Kidney (tissue), 13 donors: ENCODE measurements at regions not wholly inside any gene's neighbourhood (a gene's known extent, or its start where the extent isn't known, plus 50 kb on each side); places are given as distances from the start of the nearest gene placed in this dataset.
A peak's percentile ranks its signal among the peaks of the same experiment; 100 is the strongest.

Experiments used
- DNase-seq, 5 donors: peaks; one replicate each; pipeline ENCODE4 v3.0.0-alpha.2; 2013 to 2020
- FAIRE-seq: peaks from 2 replicates; lab custom pipeline; 2012; peaks lifted over from hg19 to GRCh38; lab: Jason Lieb, UNC
- H3K27ac ChIP-seq, 2 donors: one replicate each; pipeline ENCODE4 v1.7.0; 2013; ENCODE audit warnings: low read depth in 2 of 2, low read length in 2 of 2, inconsistent platforms in 1 of 2
- H3K27me3 ChIP-seq: one replicate; pipeline ENCODE4 v1.7.1; 2013; ENCODE audit warnings: low read length, inconsistent platforms; ENCODE audit not compliant: control insufficient read depth, insufficient read depth
- H3K36me3 ChIP-seq, 3 donors: one replicate each; pipeline versions ENCODE4 v1.7.0 to v1.7.1; 2013; ENCODE audit warnings: low read length in 3 of 3, control low read depth in 1 of 3, inconsistent platforms in 1 of 3; ENCODE audit not compliant: insufficient read depth in 3 of 3, control insufficient read depth in 2 of 3
- H3K4me1 ChIP-seq, 3 donors: one replicate each; pipeline versions ENCODE4 v1.7.0 to v1.7.1; 2013; ENCODE audit warnings: low read length in 3 of 3, inconsistent platforms in 1 of 3, low read depth in 1 of 3; ENCODE audit not compliant: control insufficient read depth in 2 of 3, insufficient read depth in 2 of 3
- H3K4me3 ChIP-seq, 3 donors: one replicate each; pipeline versions ENCODE4 v1.7.0 to v1.8.1; 2013; ENCODE audit warnings: low read length in 3 of 3, control low read depth in 1 of 3, inconsistent platforms in 1 of 3
- H3K9ac ChIP-seq, 3 donors: one replicate each; pipeline versions ENCODE4 v1.7.0 to v1.7.1; 2013; ENCODE audit warnings: low read length in 3 of 3, control low read depth in 1 of 3, inconsistent platforms in 1 of 3
- H3K9me3 ChIP-seq, 3 donors: one replicate each; pipeline versions ENCODE4 v1.7.0 to v1.7.1; 2013; ENCODE audit warnings: low read length in 3 of 3, control low read depth in 1 of 3, inconsistent platforms in 1 of 3; ENCODE audit not compliant: control insufficient read depth in 2 of 3, insufficient read depth in 1 of 3
- CTCF ChIP-seq: IDR thresholded peaks from 3 replicates; pipeline ENCODE4 v1.5.1; 2012; ENCODE audit warnings: mild to moderate bottlenecking, moderate library complexity, borderline replicate concordance; ENCODE audit not compliant: insufficient read depth; ENCODE audit errors: extremely low read depth
- intact Hi-C: fragments of 100-400 bp; cut with DNase I; formaldehyde crosslinking; loops from one replicate; pipeline ENCODE4 v1.11.1; 2022
- donor health status: control.
- donor health status: control.
- donor health status: control.
- donor health status: control.
- donor health status: control.
- donor health status: DM: yes; HTN: yes; CAD: no.
- donor health status: Normal renal cell carcinoma (clear cell type).

- no peaks in the 10 kb centered on the region for H3K27me3 ChIP-seq
- no peak for TF ChIP-seq CTCF
- intact Hi-C loops: no loop called here
- H3K4me1 ChIP-seq: peaks cover 0 to 13% (median 2%) of the 10 kb centered on the region in 3 donors
- H3K9me3 ChIP-seq: no peaks in the 10 kb centered on the region
- H3K4me3 ChIP-seq: no peak overlapping the region
- H3K9ac ChIP-seq: no peak overlapping the region
- FAIRE-seq (no peak), DNase-seq (no peak)
- H3K36me3 ChIP-seq: no peaks in the 10 kb centered on the region
- no peak overlapping the region for H3K27ac ChIP-seq
These were observed 208.3 kb upstream of the MIR17HG start for GRCh38 chr13:91139232-91139631.

- no peak overlapping the region for H3K9ac ChIP-seq
- H3K27ac ChIP-seq: no peak overlapping the region
- intact Hi-C loops: no loop called here
- DNase-seq (peak in 2 of 5 donors; percentile 9 to 36), FAIRE-seq (no peak)
- TF ChIP-seq CTCF: no peak
- H3K4me1 ChIP-seq: peaks cover 0 to 2% (median 0%) of the 10 kb centered on the region in 3 donors
- H3K36me3 ChIP-seq: no peaks in the 10 kb centered on the region
- no peaks in the 10 kb centered on the region for H3K27me3 ChIP-seq
- H3K4me3 ChIP-seq: no peak overlapping the region
- no peaks in the 10 kb centered on the region for H3K9me3 ChIP-seq
These were observed 205.9 kb upstream of the MIR17HG start for GRCh38 chr13:91141543-91142061.

DNA sequence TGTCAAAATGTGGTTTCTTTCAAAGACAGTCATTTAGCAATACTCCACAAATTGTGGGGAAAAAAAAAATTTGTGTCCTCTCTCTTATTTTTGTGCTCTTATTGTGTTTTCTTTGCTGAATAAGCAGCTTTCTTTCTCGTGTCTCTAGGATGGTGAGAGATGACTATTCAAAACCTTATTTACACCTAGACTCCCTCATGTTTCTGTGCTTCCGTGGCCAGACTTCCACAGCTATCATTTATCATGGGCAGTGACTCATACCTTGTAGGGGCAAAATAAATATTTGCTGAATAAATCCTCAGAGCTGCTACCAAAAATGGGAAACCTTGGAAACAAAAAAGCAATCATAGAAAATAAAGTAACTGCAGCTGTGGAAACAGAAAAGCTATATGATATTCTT lies 204.9 kb upstream of the MIR17HG start:
- TF ChIP-seq CTCF: no peak
- H3K36me3 ChIP-seq: no peaks in the 10 kb centered on the region
- no peaks in the 10 kb centered on the region for H3K27me3 ChIP-seq
- intact Hi-C loops: no loop called here
- H3K4me3 ChIP-seq: no peak overlapping the region
- peaks cover 0 to 2% (median 0%) of the 10 kb centered on the region in 3 donors for H3K4me1 ChIP-seq
- H3K27ac ChIP-seq: no peak overlapping the region
- no peak overlapping the region for H3K9ac ChIP-seq
- DNase-seq: peak in 2 of 5 donors; percentile 19 to 33
- H3K9me3 ChIP-seq: no peaks in the 10 kb centered on the region
- no peak for FAIRE-seq

- H3K4me3 ChIP-seq: no peak overlapping the region
- DNase-seq (no peak), FAIRE-seq (no peak)
- no peaks in the 10 kb centered on the region for H3K36me3 ChIP-seq
- TF ChIP-seq CTCF: no peak
- no peaks in the 10 kb centered on the region for H3K9me3 ChIP-seq
- intact Hi-C loops: no loop called here
- H3K27ac ChIP-seq: no peak overlapping the region
- H3K27me3 ChIP-seq: no peaks in the 10 kb centered on the region
- no peak overlapping the region for H3K9ac ChIP-seq
- H3K4me1 ChIP-seq: peaks cover 0 to 2% (median 0%) of the 10 kb centered on the region in 3 donors
These were observed 203.4 kb upstream of the MIR17HG start for GRCh38 chr13:91144054-91144453.
